ENCODE measurements at regions not wholly inside any gene's neighbourhood (a gene's known extent, or its start where the extent isn't known, plus 50 kb on each side); places are given as distances from the start of the nearest gene placed in this dataset.

- DNase-seq = no peak
Measured at GRCh38 chr5:118687661-118688621, 300.4 kb downstream of the DTWD2 start.

- no peak for DNase-seq
Measured at GRCh38 chr5:118687100-118687499, 301.2 kb downstream of the DTWD2 start.

GRCh38 chr5:118681655-118682054, 306.7 kb downstream of the DTWD2 start:
- no peak for DNase-seq

GRCh38 chr5:118679264-118679940, 308.9 kb downstream of the DTWD2 start:
- no peak for DNase-seq

- no peak for DNase-seq
Measured at GRCh38 chr5:118678746-118679145, 309.6 kb downstream of the DTWD2 start.

- no peak for DNase-seq
Measured at GRCh38 chr5:118675247-118675646, 313.1 kb downstream of the DTWD2 start.

- DNase-seq = no peak
Measured at GRCh38 chr5:118657576-118657975, 330.8 kb downstream of the DTWD2 start.

- DNase-seq = no peak
Measured at GRCh38 chr5:118653872-118654271, 334.5 kb downstream of the DTWD2 start.

- no peak for DNase-seq
Measured at GRCh38 chr5:118653183-118653582, 335.2 kb downstream of the DTWD2 start.

- DNase-seq = no peak
Measured at GRCh38 chr5:118651002-118651401, 337.3 kb downstream of the DTWD2 start.

- no peak for DNase-seq
Measured at GRCh38 chr5:118647587-118647986, 340.8 kb downstream of the DTWD2 start.

GRCh38 chr5:118646917-118647316, 341.4 kb downstream of the DTWD2 start:
- DNase-seq = no peak

- DNase-seq = no peak
Measured at GRCh38 chr5:118637947-118638670, 350.2 kb downstream of the DTWD2 start.

- no peak for DNase-seq
Measured at GRCh38 chr5:118628660-118629354, 359.5 kb downstream of the DTWD2 start.

- no peak for DNase-seq
Measured at GRCh38 chr5:118620233-118620632, 368.1 kb downstream of the DTWD2 start.

GRCh38 chr5:118619823-118620222, 368.5 kb downstream of the DTWD2 start:
- DNase-seq = no peak

- no peak for DNase-seq
Measured at GRCh38 chr5:118616281-118616680, 372.1 kb downstream of the DTWD2 start.

GRCh38 chr5:118614731-118615456, 373.5 kb downstream of the DTWD2 start:
- DNase-seq = no peak

- DNase-seq = no peak
Measured at GRCh38 chr5:118611332-118611945, 376.9 kb downstream of the DTWD2 start.

GRCh38 chr5:118606940-118607339, 381.4 kb downstream of the DTWD2 start:
- no peak for DNase-seq

GRCh38 chr5:118605761-118606160, 382.6 kb downstream of the DTWD2 start:
- no peak for DNase-seq

- no peak for DNase-seq
Measured at GRCh38 chr5:118604106-118604505, 384.2 kb downstream of the DTWD2 start.
